HCT116 (cell line): ENCODE measurements at regions not wholly inside any gene's neighbourhood (a gene's known extent, or its start where the extent isn't known, plus 50 kb on each side); places are given as distances from the start of the nearest gene placed in this dataset.
"Not testable (repeated sequence)": the region's sequence is repeated elsewhere in the genome, so short reads cannot be mapped to it uniquely, and the experiment has no call there.

Experiments
- ATAC-seq: fragments of 200-7000 bp; cut with Tn5 transposase; 2 replicates; pipeline ENCODE4 v1.9.1; 2020; ENCODE audit warnings: mild to moderate bottlenecking, moderate library complexity
- BruUV-seq: library from RNA; stranded (reverse); fragments of 400-500 nt; replicated peaks from 2 replicates; lab custom pipeline; 2021; lab: Mats Ljungman, UMichigan
- CTCF ChIA-PET: fragments of 300-600 bp; sonication (Branson Sonifier 250); formaldehyde crosslinking; loops from one replicate; lab custom pipeline; 2021; ENCODE audit warnings: antibody characterized with exemption; lab: Charles Lee
- POLR2A ChIA-PET: fragments of 300-600, 350-600 bp; sonication (Branson Sonifier 250); formaldehyde crosslinking; loops from one replicate; lab custom pipeline; 2021; ENCODE audit warnings: antibody characterized with exemption; lab: Charles Lee
- RAD21 ChIA-PET, 2 experiments: fragments of 300-600 bp; sonication (Branson Sonifier 250); formaldehyde crosslinking; loops; one replicate each; lab custom pipeline; 2023; ENCODE audit warnings: low total read pairs in 2 of 2; ENCODE audit not compliant: uncharacterized antibody in 2 of 2, unreplicated experiment in 2 of 2, low non-redundant PET in 1 of 2; lab: Charles Lee
- DNase-seq: peaks from one replicate; pipeline ENCODE4 v3.0.0-alpha.2; 2010; ENCODE audit warnings: low read depth, low spot score
- H2AFZ ChIP-seq: fragments of 200-600 bp; shearing (Covaris generic), sonication (generic); 2 replicates; pipeline ENCODE4 v1.6.1; 2017; ENCODE audit warnings: low read depth, mixed run types, mixed read lengths, antibody characterized with exemption, low read length; ENCODE audit not compliant: poor library complexity, severe bottlenecking
- H3K27ac ChIP-seq: 2 replicates; pipeline ENCODE4 v1.5.1; 2012; ENCODE audit warnings: low read depth, low read length
- H3K27me3 ChIP-seq: fragments of 200-600 bp; sonication (generic); 2 replicates; pipeline ENCODE4 v1.6.1; 2016; ENCODE audit warnings: mixed run types, low read length, mixed read lengths; ENCODE audit not compliant: insufficient read depth
- H3K36me3 ChIP-seq, 2 experiments: fragments of 200-500 bp in 1 of 2; fragments of 200-600 bp in 1 of 2; sonication (Bioruptor generic) in 1 of 2; sonication (generic) in 1 of 2; 2 replicates each; pipeline versions ENCODE4 v1.5.1 to v1.6.1; 2014 to 2016; ENCODE audit warnings: low read length in 2 of 2, inconsistent platforms in 1 of 2, mixed read lengths in 1 of 2, mixed run types in 1 of 2; ENCODE audit not compliant: insufficient read depth in 2 of 2, control insufficient read depth in 1 of 2
- H3K4me1 ChIP-seq, 2 experiments: fragments of 200-600 bp in 1 of 2; sonication (generic) in 1 of 2; 2 replicates each; pipeline versions ENCODE4 v1.5.1 to v1.6.1; 2012 to 2017; ENCODE audit warnings: low read length in 2 of 2, inconsistent platforms in 1 of 2, mild to moderate bottlenecking in 1 of 2, mixed read lengths in 1 of 2, mixed run types in 1 of 2, moderate library complexity in 1 of 2; ENCODE audit not compliant: insufficient read depth in 2 of 2, control insufficient read depth in 1 of 2
- H3K4me2 ChIP-seq: fragments of 200-600 bp; sonication (generic); 2 replicates; pipeline ENCODE4 v1.6.1; 2017; ENCODE audit warnings: mixed run types, low read length, mixed read lengths
- H3K4me3 ChIP-seq, 2 experiments: fragments of 200-600 bp in 1 of 2; sonication (generic) in 1 of 2; replicated peaks in 1 of 2; 2 replicates each; pipeline ENCODE4 v1.5.1; 2011 to 2016; ENCODE audit warnings: low read length in 2 of 2, control low read depth in 1 of 2, low read depth in 1 of 2, mild to moderate bottlenecking in 1 of 2, mixed read lengths in 1 of 2, mixed run types in 1 of 2
- H3K79me2 ChIP-seq: fragments of 200-600 bp; sonication (generic); 2 replicates; pipeline ENCODE4 v1.6.1; 2017; ENCODE audit warnings: mild to moderate bottlenecking, mixed run types, low read length, moderate library complexity, mixed read lengths; ENCODE audit not compliant: insufficient read depth
- H3K9ac ChIP-seq: fragments of 200-600 bp; sonication (generic); 2 replicates; pipeline ENCODE4 v1.6.1; 2016; ENCODE audit warnings: low read length, mixed read lengths
- H3K9me2 ChIP-seq: fragments of 200-600 bp; sonication (generic), shearing (Covaris generic); 2 replicates; pipeline ENCODE4 v1.6.1; 2017; ENCODE audit warnings: mixed run types, mild to moderate bottlenecking, moderate library complexity; ENCODE audit not compliant: insufficient read depth
- H3K9me3 ChIP-seq, 2 experiments: fragments of 200-500 bp in 1 of 2; fragments of 200-600 bp in 1 of 2; sonication (Bioruptor generic) in 1 of 2; sonication (generic) in 1 of 2; 2 replicates each; pipeline ENCODE4 v1.6.1; 2014 to 2017; ENCODE audit warnings: low read length in 2 of 2, mixed read lengths in 2 of 2, inconsistent platforms in 1 of 2, low read depth in 1 of 2, mild to moderate bottlenecking in 1 of 2, mixed run types in 1 of 2, moderate library complexity in 1 of 2; ENCODE audit not compliant: control insufficient read depth in 1 of 2, insufficient read depth in 1 of 2
- H4K20me1 ChIP-seq: fragments of 200-600 bp; sonication (generic), shearing (Covaris generic); 2 replicates; pipeline ENCODE4 v1.6.1; 2017; ENCODE audit warnings: mixed run types, mild to moderate bottlenecking, moderate library complexity; ENCODE audit not compliant: insufficient read depth
- CBX3 ChIP-seq: IDR thresholded peaks from 2 replicates; pipeline ENCODE4 v1.6.1; 2012; ENCODE audit warnings: low read depth
- CEBPB ChIP-seq: IDR thresholded peaks from 2 replicates; pipeline ENCODE4 v1.6.1; 2012; ENCODE audit warnings: low read depth
- EGR1 ChIP-seq: IDR thresholded peaks from 2 replicates; pipeline ENCODE4 v1.6.1; 2012; ENCODE audit warnings: low read depth
- ELF1 ChIP-seq: IDR thresholded peaks from 2 replicates; pipeline ENCODE4 v1.6.1; 2012; ENCODE audit warnings: low read depth, borderline replicate concordance
- POLR2A ChIP-seq: IDR thresholded peaks from 2 replicates; pipeline ENCODE4 v1.7.0; 2011; ENCODE audit warnings: borderline replicate concordance; ENCODE audit not compliant: insufficient read depth, insufficient read length; ENCODE audit errors: extremely low read depth
- POLR2AphosphoS5 ChIP-seq: IDR thresholded peaks from 2 replicates; pipeline ENCODE4 v1.6.1; 2011; ENCODE audit warnings: mild to moderate bottlenecking, low read depth, low read length, moderate library complexity
- RAD21 ChIP-seq: IDR thresholded peaks from 2 replicates; pipeline ENCODE4 v1.6.1; 2012; ENCODE audit warnings: low read depth, mild to moderate bottlenecking
- SP1 ChIP-seq: IDR thresholded peaks from 2 replicates; pipeline ENCODE4 v1.6.1; 2012; ENCODE audit warnings: low read depth
- SRF ChIP-seq: IDR thresholded peaks from 2 replicates; pipeline ENCODE4 v1.6.1; 2012; ENCODE audit warnings: low read depth
- ZFX ChIP-seq: fragments of 450-650 bp; IDR thresholded peaks from 2 replicates; pipeline ENCODE4 v1.6.1; 2017
- ZNF274 ChIP-seq: fragments of 200-500 bp; sonication (Bioruptor generic); IDR thresholded peaks from 2 replicates; pipeline ENCODE4 v1.6.1; 2014; ENCODE audit warnings: mild to moderate bottlenecking, low read depth, low read length, inconsistent platforms
- intact Hi-C: fragments of 100-400 bp; cut with micrococcal nuclease; formaldehyde crosslinking; loops from 2 replicates; pipeline ENCODE4 v1.10.0; 2022
- TF ChIP-seq, protein P1 (sequence below), 3 experiments: fragments of 200-600 bp in 1 of 3; sonication (generic) in 1 of 3; IDR thresholded peaks in 2 of 3; conservative IDR thresholded peaks in 1 of 3; 2 replicates each; pipeline ENCODE4 v1.5.1; 2012 to 2017; ENCODE audit warnings: low read depth in 2 of 3, low read length in 2 of 3, antibody characterized with exemption in 1 of 3, borderline replicate concordance in 1 of 3, control low read depth in 1 of 3, mild to moderate bottlenecking in 1 of 3, mixed read lengths in 1 of 3, mixed run types in 1 of 3, moderate library complexity in 1 of 3; ENCODE audit not compliant: insufficient read depth in 1 of 3
- TF ChIP-seq, protein P2 (sequence below): IDR thresholded peaks from 2 replicates; pipeline ENCODE4 v1.6.1; 2011; ENCODE audit warnings: mild to moderate bottlenecking, low read length, moderate library complexity; ENCODE audit not compliant: insufficient replicate concordance; ENCODE audit errors: extremely low read depth
- TF ChIP-seq, protein P3 (sequence below): IDR thresholded peaks from 2 replicates; pipeline ENCODE4 v1.6.1; 2012

DNA sequence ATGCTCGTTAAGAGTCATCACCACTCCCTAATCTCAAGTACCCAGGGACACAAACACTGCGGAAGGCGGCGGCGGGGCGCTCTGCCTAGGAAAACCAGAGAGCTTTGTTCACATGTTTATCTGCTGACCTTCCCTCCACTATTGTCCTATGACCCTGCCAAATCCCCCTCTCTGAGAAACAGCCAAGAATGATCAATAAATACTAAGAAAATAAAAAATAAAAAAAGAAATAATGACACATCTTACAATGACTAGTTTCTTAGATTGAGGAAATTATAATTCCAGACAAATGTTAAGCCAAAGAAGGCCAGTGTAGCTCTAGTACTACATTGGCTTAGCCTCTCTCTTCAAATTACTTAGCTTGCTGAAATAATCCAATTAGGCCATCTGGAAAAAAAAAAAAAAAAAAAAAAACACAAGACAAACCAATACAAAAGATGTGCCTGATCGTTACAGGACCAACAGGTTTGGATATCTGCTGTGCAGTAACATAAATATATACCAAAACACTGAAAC, 58.0 kb downstream of the ANXA2R start:
- Histone ChIP-seq H3K79me2 (no peaks in the 10 kb centered on the region), H3K9me2 (no peaks in the 10 kb centered on the region), H3K4me3 (no peak overlapping the region), H3K4me1 (peaks cover 0 to 13% of the 10 kb centered on the region in 2 experiments; a peak in 2 of 4 replicates), H3K36me3 (no peaks in the 10 kb centered on the region), H2AFZ (no peak overlapping the region), H3K4me2 (no peak overlapping the region), H3K27me3 (no peaks in the 10 kb centered on the region), H4K20me1 (no peaks in the 10 kb centered on the region), H3K9ac (no peak overlapping the region), H3K9me3 (no peaks in the 10 kb centered on the region; a peak in 1 of 4 replicates), H3K27ac (no peak overlapping the region)
- TF ChIP-seq RAD21 = no peak
- TF ChIP-seq ZNF274 = no peak
- TF ChIP-seq SRF = no peak
- TF ChIP-seq POLR2A = no peak
- TF ChIP-seq, protein P1, sequence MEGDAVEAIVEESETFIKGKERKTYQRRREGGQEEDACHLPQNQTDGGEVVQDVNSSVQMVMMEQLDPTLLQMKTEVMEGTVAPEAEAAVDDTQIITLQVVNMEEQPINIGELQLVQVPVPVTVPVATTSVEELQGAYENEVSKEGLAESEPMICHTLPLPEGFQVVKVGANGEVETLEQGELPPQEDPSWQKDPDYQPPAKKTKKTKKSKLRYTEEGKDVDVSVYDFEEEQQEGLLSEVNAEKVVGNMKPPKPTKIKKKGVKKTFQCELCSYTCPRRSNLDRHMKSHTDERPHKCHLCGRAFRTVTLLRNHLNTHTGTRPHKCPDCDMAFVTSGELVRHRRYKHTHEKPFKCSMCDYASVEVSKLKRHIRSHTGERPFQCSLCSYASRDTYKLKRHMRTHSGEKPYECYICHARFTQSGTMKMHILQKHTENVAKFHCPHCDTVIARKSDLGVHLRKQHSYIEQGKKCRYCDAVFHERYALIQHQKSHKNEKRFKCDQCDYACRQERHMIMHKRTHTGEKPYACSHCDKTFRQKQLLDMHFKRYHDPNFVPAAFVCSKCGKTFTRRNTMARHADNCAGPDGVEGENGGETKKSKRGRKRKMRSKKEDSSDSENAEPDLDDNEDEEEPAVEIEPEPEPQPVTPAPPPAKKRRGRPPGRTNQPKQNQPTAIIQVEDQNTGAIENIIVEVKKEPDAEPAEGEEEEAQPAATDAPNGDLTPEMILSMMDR (IDR thresholded peaks at IDR 0.05 in 2 of 3, conservative IDR thresholded peaks at IDR 0.05 in 1 of 3; ENCODE audit: borderline replicate concordance in 1 of 3, insufficient read depth in 1 of 3, low read depth in 2 of 3, low read length in 2 of 3) = no peak
- TF ChIP-seq CEBPB = no peak
- no peak for TF ChIP-seq ELF1
- TF ChIP-seq SP1 = no peak
- TF ChIP-seq, protein P2, sequence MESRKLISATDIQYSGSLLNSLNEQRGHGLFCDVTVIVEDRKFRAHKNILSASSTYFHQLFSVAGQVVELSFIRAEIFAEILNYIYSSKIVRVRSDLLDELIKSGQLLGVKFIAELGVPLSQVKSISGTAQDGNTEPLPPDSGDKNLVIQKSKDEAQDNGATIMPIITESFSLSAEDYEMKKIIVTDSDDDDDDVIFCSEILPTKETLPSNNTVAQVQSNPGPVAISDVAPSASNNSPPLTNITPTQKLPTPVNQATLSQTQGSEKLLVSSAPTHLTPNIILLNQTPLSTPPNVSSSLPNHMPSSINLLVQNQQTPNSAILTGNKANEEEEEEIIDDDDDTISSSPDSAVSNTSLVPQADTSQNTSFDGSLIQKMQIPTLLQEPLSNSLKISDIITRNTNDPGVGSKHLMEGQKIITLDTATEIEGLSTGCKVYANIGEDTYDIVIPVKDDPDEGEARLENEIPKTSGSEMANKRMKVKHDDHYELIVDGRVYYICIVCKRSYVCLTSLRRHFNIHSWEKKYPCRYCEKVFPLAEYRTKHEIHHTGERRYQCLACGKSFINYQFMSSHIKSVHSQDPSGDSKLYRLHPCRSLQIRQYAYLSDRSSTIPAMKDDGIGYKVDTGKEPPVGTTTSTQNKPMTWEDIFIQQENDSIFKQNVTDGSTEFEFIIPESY = no peak
- no peak for TF ChIP-seq ZFX
- no peak for TF ChIP-seq POLR2AphosphoS5
- no peak for TF ChIP-seq EGR1
- TF ChIP-seq, protein P3, sequence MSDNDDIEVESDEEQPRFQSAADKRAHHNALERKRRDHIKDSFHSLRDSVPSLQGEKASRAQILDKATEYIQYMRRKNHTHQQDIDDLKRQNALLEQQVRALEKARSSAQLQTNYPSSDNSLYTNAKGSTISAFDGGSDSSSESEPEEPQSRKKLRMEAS = no peak
- TF ChIP-seq CBX3 = no peak
- CTCF ChIA-PET = no interaction called here
- POLR2A ChIA-PET = interaction anchor here (0.7 kb wide), 1 partner anchor 1319 kb away, joined by 5 read pairs; no protein-coding TSS in a partner anchor
- RAD21 ChIA-PET = no interaction called here
- BruUV-seq = no TSS peak
- ATAC-seq = no peak
- no peak for DNase-seq
- intact Hi-C loops = no loop called here

DNA sequence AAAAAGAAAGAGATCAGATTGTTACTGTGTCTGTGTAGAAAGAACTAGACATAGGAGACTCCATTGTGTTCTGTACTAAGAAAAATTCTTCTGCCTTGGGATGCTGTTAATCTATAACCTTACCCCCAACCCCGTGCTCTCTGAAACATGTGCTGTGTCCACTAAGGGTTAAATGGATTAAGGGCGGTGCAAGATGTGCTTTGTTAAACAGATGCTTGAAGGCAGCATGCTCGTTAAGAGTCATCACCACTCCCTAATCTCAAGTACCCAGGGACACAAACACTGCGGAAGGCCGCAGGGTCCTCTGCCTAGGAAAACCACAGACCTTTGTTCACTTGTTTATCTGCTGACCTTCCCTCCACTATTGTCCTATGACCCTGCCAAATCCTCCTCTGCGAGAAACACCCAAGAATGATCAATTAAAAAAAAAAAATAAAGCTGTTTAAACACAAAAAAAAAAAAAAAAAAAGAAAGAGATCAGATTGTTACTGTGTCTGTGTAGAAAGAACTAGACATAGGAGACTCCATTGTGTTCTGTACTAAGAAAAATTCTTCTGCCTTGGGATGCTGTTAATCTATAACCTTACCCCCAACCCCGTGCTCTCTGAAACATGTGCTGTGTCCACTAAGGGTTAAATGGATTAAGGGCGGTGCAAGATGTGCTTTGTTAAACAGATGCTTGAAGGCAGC, 58.6 kb downstream of the ANXA2R start:
- H3K27ac ChIP-seq, intact Hi-C loops, H3K9me3 ChIP-seq, BruUV-seq, H2AFZ ChIP-seq, H3K9me2 ChIP-seq, H3K36me3 ChIP-seq, H3K4me2 ChIP-seq, H4K20me1 ChIP-seq, H3K79me2 ChIP-seq, H3K4me3 ChIP-seq, RAD21 ChIA-PET, H3K9ac ChIP-seq, ATAC-seq, DNase-seq, CTCF ChIA-PET, H3K27me3 ChIP-seq: not testable (repeated sequence)
- H3K4me1 ChIP-seq = peaks cover 0 to 13% of the 10 kb centered on the region in 2 experiments; a peak in 2 of 4 replicates
- POLR2A ChIA-PET = interaction anchor here (0.7 kb wide), 1 partner anchor 1320 kb away, joined by 5 read pairs; no protein-coding TSS in a partner anchor
